SHP77 treated with DMSO at 0.1 percent for 48 hours (cell line): ENCODE measurements at regions not wholly inside any gene's neighbourhood (a gene's known extent, or its start where the extent isn't known, plus 50 kb on each side); places are given as distances from the start of the nearest gene placed in this dataset.

ENCODE experiments used
- DNase-seq: peaks from one replicate; lab custom pipeline; 2025; lab: John Stamatoyannopoulos, UW

DNA sequence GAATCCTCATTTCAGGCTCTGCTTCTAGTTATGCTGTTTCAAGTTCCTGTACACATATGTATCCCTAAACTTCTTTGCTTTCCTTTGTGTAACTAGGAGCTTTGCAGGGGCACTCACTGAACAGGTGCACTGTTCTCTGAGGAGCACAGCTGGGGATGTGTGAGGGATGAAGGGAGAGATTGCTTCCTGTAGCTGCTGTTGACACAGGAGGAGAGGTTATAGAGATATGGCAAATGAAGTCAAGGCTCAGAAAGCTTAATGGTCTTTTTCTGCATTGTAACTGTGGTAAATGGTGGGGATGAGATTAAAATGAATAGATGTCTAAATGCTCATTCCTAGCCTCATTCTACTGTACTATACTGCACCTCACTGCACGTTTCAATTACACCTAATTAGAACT is 454.3 kb downstream of the BTBD3 start:
- peak; percentile 84 for DNase-seq

DNA sequence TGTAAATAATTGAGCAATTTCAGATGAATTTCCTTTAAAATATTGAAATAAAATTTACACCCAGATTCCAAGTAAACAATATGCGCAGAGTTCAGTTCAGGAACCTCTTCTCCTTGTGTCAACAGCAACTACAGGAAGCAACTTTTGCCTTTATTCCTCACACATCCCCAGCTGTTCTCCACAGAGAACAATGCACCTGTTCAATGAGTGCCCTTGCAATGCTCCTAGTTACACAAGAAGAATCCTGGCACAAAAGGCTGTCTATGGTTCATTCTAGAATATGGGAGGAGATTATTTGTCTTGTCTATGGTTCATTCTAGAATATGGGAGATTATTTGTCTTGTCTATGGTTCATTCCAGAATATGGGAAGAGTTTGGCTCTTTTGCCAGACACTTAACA is 454.9 kb downstream of the BTBD3 start:
- DNase-seq, result peak; percentile 79

DNA sequence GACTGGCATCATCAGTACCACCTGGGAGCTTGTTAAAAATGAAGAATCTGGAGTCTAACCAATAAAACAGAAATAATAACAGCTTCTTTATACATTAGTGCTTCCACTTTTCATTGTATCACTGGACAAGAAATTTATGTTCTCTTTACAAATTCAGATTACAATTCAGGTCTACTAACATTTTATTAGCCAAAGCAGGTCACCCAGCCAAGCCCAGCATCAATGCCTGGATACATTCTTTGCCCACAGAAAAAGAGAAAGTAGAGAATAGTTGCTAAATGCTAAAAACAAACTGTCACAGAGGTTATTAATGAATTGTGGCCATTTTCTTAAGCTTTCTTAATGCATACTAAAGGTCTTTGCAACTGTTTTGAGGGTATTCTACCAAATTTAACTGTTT is 458.3 kb downstream of the BTBD3 start:
- no peak for DNase-seq

DNA sequence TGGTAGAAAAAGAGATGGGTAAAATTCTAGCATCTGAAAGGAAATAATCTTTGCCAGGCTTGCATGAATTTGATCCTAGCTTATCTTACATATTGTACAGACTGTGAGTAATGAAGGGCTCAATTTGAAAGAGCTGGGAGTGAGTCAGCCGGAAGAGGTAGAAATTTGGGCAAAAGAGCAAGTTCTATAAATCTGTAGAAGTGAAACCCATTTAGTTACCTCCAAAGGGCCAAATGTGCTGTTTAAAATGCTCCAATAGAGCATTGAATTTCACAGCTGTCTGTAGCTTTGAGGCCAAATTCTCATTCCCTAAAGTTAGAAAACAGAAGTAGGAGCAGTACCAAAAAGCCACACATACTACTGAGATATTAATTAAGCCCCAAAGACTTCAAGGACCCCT is 466.1 kb downstream of the BTBD3 start:
- no peak for DNase-seq

DNA sequence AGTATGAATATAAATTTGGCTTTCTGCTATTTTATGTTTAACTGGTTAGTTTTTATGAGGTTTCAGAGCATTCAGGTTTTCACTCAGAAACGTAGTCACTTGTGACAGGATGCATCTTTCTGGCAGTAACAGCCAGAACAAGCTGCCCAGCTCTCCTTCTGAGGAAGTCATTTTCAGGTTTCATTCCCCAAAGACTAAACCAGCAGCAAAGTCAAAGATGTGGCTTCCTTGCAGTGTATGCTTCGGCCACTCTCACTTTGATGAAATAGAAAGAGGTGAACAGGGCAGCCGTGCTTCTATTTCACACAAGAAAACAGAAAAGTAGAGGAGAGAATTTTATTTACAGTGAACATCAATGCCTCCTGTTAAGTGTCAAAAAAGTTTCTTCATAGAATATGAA is 469.1 kb downstream of the BTBD3 start:
- DNase-seq, result no peak

DNA sequence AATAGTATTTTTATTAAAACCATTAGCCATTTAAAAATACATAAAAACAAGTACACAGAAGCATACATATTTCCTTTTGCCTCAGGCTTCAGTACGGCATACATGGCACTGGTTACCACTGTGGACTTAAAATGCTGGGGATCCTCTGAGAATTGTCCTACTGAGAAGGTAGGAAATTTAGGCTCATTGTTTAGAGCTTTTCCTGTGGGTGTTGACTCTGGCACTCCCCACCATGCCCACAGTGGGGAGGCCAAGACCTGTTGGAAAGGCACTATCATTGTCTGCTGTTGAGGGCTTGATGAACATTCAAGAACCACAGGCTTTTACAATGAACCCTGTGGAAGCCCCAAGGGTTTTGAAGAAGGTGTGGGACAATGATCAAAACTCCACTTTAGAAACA is 473.4 kb downstream of the BTBD3 start:
- DNase-seq, result no peak

DNA sequence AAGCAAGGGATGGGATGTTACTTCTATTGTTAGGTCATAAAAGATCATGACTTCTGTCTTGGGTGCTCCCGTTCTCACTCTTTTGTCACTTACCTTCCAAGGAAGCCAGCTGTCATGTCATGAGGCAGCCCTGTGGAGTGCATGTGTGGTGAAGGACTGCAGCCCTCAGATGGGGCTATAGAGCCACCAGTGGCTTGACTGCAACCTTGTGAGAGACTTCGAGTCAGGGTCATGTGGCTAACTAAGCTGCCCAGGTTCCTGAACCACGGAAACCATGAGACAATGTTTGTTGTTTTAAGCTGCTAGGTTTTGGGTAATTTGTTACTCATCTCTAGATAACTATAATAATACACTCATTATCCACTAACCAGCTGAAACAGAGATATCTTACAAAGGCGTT is 477.1 kb downstream of the BTBD3 start:
- DNase-seq, result no peak

DNA sequence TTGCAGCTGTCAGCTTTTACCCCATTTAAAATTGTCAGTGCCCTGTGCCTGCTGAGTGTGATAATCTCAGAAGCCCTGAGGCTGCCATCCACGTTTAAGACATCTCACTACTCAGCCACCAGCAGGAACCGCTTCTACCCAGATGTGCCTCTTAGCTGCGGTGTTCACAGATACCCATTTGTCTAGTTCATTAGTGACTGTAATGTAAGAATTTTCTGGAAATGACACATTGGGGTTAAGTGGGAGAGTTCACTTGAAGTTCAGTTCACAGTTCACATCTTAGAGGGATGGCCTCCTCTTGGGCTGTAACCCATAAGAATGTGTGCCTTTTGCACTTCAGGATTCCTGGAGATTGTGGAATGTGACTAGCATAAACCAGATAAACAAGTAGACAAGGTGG is 477.7 kb downstream of the BTBD3 start:
- no peak for DNase-seq

DNA sequence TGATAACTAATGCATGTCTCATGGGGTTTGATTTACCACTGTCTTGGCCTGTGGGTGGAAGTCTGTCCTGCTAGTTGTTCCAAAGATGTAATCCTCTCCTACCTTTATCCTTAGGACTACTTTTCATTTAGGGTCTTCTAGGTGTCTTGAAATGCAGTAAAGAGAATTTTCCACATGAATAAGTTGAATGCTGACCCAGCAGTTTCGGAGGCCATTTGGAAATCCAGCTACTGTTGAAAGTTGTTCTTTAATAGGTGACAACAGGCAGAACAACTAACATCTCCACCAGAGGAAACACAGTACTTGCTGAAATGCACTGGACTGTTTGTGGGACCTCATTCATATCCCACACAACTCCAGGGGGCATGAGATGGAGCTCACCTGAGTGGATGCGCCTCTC is 478.1 kb downstream of the BTBD3 start:
- no peak for DNase-seq

DNA sequence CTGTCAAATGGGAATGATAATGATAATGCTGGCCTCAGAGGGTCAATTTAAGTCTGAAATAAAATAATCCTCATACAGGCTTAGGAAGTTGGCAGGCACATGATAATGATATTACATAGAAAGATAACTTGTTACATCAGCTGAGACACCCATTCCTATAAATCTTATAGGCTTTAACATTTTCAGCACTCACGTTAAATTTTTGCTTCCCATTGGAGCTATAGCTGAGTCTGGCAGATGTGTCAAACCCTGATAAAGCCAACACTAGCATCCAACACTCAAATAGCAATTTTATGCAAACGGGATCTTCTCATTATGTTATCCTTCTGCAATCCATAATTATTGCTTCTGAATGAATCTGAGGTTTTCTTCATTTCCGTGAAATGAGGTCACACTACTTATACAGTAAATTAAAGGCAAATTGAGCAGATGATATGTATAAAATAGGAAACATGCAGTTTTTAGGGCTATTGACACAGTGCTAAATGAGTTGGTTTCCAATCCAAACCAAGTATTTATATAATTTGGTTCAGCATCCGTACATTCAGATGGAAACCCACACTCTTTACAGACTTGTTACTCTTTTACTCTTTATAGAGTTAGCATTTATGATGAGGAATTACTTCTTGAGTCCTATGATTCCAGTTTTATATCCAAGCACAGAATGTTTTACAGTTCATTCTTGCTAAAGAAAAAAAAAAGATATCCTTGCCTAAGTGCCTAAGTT is 481.6 kb downstream of the BTBD3 start:
- no peak for DNase-seq

DNA sequence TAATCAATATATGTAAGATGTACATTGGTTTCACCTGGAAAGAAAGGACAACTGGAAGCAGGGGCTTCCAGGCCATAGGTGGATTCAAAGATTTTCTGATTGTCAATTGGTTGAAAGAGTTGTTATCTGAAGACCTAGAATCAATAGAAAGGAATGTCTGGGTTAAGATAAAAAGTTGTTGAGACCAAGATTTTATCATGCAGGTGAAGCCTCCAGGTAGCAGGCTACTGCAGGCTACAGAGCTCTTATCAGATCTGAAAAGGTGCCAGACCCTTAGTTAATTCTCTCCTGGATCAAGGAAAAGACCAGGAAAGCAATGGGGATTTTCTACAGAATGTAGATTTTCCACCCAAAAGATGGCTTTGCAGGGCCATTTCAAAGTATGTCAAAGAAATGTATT is 487.2 kb downstream of the BTBD3 start:
- no peak for DNase-seq

DNA sequence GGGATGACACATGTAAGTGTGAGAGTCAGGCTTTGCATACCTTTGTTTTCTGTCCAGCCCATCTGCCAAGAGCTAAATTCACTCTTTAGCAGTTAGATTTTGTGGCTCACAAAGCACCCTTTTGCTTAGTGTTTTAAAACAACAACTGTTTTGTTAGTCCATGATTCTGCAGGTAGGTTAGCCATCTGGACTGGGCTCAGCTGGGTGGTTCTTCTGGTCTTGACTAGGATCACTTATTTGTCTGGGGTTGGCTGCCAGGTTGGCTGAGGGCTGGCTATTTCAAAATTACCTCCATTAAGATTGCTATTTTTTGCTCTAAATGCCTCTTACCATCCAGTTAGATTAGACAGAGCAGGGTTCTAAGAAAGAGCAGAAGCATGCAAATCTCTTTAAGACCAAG is 489.3 kb downstream of the BTBD3 start:
- no peak for DNase-seq

DNA sequence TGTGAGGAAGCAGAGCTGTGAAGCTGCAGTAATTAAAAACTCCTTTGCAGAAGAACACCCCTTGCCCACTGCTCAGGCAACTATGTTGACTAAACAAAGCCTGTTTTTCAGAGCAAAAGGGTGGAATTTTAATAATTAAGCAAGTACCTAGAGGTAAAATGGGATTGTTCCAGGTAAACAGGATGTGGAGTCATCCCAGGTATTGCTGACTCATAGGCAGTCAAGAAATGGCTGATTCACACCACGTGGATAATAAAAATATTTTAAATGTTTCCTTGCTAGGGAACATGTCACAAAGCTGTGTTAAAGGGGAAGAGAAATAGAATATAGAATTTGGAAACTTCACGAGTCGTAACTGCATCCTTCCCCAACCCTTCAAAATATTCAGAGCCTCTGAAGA is 491.8 kb downstream of the BTBD3 start:
- DNase-seq, result no peak

DNA sequence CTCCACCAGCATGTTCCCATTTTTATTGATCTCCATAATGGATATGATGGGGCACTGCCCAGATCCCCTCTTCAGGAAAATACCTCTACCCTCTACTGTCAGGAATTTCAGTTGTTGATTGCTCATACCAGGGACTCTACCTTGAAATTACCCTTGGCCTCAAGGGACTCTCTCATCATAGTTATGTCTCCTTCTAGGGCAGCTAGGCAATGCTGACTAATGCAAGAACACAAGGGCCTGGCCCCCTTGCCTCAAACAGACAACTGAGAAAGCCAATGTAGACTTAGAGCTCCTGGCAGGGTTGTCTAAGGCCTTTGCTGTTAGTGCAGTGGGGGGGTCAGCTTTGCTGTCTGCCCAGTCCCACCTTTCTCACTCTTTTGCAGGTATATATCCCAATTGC is 493.1 kb downstream of the BTBD3 start:
- DNase-seq, result no peak

DNA sequence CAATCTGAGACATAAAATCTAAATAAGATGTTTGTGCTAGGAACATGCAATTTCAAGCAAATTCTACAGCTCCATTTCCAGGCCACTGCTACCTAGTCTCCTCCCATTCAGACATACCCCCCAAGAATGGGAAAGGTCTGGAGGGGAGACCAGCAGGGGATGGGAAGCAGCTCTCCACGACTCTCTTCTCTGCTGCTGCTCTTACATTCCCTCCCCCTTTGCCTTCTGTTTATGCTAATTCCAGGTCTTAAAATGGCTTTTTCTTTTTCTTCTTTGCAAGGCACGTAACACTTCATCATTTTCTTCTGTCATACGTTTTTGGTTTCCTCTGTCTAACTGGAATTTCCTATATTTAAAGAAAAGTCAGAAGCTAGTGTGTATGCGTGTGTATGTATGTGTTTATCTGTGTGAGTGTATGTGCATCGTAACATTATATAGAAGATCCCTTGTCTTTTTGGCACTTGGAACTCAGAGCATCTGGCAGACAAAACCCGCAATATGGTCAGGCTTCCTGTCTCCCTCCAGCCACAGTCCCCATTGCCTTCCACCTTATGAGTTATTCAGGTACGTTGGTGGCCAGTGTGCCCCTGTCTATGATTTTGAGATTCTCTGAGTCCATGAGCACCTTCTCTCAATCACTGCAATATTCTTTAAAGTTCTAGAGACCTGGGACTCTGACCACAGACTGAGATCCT is 493.7 kb downstream of the BTBD3 start:
- DNase-seq, result no peak

DNA sequence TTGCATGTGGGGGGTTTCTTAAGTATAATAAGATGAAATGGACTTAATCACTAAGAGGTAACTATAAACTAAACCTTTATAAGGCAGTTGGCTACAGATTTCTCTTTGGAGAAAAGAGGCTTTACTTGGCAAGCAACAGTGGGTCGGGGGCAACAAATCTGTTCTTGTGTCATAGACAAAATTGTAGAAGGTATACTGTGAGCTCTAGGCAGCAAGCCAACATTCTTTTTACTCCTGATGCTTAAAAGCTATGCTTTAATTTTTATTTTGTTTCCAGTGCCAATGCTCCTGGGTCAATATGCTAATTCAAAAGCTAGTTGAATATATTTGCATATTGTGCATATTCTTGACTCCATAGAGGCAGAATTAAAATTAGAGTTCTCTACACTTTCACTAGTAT is 495.4 kb downstream of the BTBD3 start:
- no peak for DNase-seq

DNA sequence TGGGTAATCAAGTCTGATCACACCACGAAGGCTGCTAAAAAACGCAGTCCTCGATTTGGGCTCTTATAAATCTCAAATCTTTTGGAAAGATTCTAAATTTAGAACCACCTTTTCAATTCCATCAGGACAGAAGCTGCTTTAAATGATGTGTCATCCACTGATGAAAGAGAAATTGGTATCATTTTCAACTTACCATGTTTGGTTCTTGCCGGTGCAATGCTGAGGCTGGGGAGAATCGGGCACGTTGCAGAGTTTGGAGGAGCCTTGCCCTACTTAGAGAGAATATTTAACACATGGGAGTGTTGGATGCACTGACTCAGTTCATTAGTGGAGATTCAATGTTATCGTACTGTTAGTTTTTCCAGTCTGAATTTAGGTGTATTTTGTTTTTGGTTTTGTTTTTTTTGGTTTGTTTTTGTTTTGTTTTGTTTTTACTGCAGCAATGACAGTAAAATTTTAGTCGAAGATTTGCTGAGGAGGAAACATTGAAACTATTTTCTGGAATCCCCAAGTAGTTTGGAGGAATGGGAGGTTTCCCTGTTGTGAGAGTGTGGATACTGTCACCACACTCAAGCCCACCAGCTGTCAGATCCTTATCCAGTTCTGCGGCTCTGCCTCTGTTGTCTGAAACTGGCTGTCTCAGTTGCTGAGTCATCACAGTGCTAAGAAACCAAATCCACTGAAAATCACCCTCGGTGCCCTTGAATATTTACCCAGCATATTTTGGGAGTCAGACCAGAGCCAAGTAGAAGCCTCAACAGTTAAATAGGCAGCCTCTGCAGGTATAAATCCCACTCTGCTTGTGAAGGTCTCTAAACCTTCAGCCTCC is 497.0 kb downstream of the BTBD3 start:
- no peak for DNase-seq

DNA sequence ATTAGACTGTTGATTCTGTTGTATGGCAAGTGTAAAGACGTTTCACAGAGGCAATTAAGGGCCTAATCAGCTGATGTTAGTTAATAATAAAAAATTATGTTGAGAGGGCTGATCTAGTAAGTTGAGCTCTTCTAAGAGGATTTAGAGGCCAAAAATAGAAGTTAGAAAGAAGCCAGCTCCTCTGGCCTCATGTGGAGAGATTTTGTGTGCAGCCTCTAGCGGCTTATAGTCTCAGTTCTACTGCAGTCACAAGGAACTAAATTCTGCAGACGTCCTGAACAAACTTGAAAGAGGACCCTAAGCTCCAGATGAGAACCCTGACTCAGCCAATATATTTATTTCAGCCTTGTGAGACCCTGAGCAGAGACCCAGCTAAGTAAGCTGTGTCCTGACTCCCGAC is 498.6 kb downstream of the BTBD3 start:
- DNase-seq, result no peak

DNA sequence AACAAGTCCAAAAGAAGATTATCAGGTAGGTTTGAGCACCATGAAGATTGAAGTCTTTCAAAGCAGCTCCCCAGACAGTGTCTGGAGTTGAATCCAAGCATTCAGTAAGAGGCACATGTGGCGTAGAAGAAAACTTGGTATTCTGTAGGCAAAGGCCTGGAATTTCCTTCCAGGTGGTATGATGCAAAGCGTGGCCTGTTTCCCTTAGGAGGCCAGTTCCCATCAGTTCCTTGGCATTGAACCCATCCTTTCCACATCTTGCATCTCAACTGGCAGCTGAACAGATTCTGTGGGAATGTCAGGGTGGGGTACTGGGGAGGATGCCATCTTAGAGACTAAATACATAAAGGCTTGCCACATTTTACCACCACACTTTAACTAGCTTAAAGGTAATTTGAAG is 516.0 kb downstream of the BTBD3 start:
- no peak for DNase-seq

DNA sequence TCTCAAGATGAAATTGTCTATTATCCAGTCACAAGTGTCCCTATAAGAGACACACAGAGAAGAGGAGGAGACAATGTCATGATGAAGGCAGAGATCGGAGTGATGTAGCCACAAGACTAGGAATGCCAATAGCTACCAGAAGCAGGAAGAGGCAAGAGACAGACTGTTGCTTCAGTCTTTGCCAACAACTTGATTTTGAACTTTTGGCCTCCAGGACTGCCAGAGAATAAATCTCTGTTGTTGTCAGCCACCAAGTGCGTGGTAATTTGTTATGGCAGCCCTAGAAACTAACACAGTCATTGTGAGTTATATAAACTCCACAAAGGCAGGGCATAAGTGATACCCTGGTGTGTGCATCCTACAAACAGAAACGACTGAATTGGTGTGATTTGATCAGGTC is 517.0 kb downstream of the BTBD3 start:
- no peak for DNase-seq

DNA sequence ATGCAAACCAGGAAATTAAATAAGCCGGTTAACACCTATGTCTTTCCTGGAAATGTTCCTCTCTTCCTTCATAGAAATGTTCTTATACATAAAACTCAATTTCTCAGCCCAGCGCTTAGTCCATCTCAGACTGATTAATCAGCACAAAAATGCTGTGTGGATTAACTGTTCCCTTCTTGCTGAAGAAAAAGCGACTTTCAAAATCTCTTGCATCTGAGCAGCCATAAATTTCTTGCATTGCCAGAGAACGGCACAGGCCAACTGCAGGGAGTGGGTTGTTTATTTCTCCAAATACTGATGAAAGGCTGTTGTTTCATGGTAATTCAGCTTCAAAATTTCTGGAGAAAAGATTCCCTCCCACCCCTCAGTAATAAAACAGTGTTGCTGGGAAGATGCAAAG is 517.6 kb downstream of the BTBD3 start:
- no peak for DNase-seq

DNA sequence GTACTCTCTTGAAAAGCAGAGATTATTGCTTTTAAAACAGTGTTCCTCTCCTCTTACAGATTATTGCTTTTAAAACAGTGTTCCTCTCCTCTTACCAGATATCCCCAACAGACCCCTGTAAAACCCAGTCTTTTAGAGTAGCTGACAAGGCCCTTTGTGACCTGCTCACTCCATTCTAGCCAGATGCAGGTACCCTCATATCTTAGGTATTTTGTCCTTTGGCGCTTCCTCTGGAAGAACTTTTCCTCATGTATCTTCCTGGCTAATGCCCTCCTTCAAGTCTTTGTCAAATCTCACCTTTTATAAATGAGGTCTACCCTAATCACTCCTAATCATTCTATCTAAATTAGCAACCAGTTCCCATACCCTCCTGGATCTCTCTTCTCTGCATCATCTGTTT is 536.0 kb downstream of the BTBD3 start:
- DNase-seq, result no peak

DNA sequence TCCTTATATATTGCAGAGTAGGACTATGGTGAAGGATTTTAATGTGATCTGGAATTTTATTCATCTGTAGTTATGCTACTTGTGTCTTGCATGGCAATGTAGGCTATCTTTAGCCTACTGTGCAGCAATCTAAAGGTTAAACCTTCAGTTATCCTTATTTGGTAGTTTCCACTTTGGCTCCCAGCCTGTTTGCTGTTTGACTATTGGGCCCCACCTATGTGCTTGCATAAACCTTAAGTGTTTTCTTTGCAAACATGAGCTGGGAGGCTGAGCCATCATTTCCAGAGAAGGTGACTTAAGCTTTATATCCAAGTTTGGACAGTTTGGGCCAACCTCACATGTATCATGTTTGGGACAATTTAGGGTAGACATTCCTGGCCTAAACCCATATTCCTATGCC is 537.5 kb downstream of the BTBD3 start:
- peak; percentile 41 for DNase-seq
